H1 (cell line): ENCODE measurements at regions not wholly inside any gene's neighbourhood (a gene's known extent, or its start where the extent isn't known, plus 50 kb on each side); places are given as distances from the start of the nearest gene placed in this dataset.

Experiments
- CTCF ChIA-PET: fragments of 300-600 bp; sonication (Branson Sonifier 250); formaldehyde crosslinking; loops from one replicate; lab custom pipeline; 2021; ENCODE audit not compliant: partially characterized antibody; lab: Charles Lee
- POLR2A ChIA-PET: fragments of 300-600 bp; sonication (Branson Sonifier 250); formaldehyde crosslinking; loops from one replicate; lab custom pipeline; 2021; ENCODE audit warnings: inconsistent platforms; ENCODE audit not compliant: partially characterized antibody; lab: Charles Lee
- DNase-seq, 2 experiments: peaks; one replicate each; pipeline versions ENCODE4 v3.0.0 to v3.0.0-alpha.2; 2010 to 2022; ENCODE audit warnings: low spot score in 2 of 2, low read depth in 1 of 2, mixed read lengths in 1 of 2
- FAIRE-seq: peaks from 2 replicates; lab custom pipeline; 2011; peaks lifted over from hg19 to GRCh38; lab: Jason Lieb, UNC
- H2AFZ ChIP-seq: 2 replicates; pipeline ENCODE4 v1.8.1; 2012; ENCODE audit warnings: low read length, inconsistent platforms
- H2AK5ac ChIP-seq: 2 replicates; pipeline ENCODE4 v1.6.1; 2013; ENCODE audit warnings: low read depth, low read length
- H2BK120ac ChIP-seq: replicated peaks from 2 replicates; pipeline ENCODE3; 2013; ENCODE audit warnings: low read depth, low read length, inconsistent platforms
- H2BK12ac ChIP-seq: 2 replicates; pipeline ENCODE4 v1.6.1; 2013; ENCODE audit warnings: low read depth, low read length
- H2BK15ac ChIP-seq: 2 replicates; pipeline ENCODE4 v1.6.1; 2013; ENCODE audit warnings: low read length
- H2BK20ac ChIP-seq: 2 replicates; pipeline ENCODE4 v1.6.1; 2013; ENCODE audit warnings: low read length
- H2BK5ac ChIP-seq: 2 replicates; pipeline ENCODE4 v1.6.1; 2013; ENCODE audit warnings: low read depth, low read length
- H3K14ac ChIP-seq: 2 replicates; pipeline ENCODE4 v1.6.1; 2013; ENCODE audit warnings: inconsistent platforms; ENCODE audit not compliant: insufficient read length
- H3K18ac ChIP-seq: 2 replicates; pipeline ENCODE4 v1.6.1; 2013; ENCODE audit warnings: low read length; ENCODE audit errors: extremely low read depth
- H3K23ac ChIP-seq: 2 replicates; pipeline ENCODE4 v1.6.1; 2013; ENCODE audit warnings: inconsistent platforms; ENCODE audit not compliant: insufficient read length
- H3K23me2 ChIP-seq: 2 replicates; pipeline ENCODE4 v1.6.1; 2013; ENCODE audit warnings: low read depth, low read length
- H3K27ac ChIP-seq: 2 replicates; pipeline ENCODE4 v1.6.1; 2011; ENCODE audit warnings: low read depth, low read length, inconsistent platforms
- H3K27me3 ChIP-seq, 4 experiments: replicated peaks in 1 of 4; 1 replicate in 1 of 4; 2 replicates in 3 of 4; pipeline versions ENCODE4 v1.6.1 to v1.8.1; 2011 to 2013; ENCODE audit warnings: low read length in 3 of 4, mild to moderate bottlenecking in 3 of 4, inconsistent platforms in 2 of 4, mixed read lengths in 2 of 4, moderate library complexity in 1 of 4; ENCODE audit not compliant: control insufficient read depth in 3 of 4, insufficient read depth in 3 of 4; ENCODE audit errors: extremely low read depth in 1 of 4
- H3K36me3 ChIP-seq, 4 experiments: 2 replicates each; pipeline versions ENCODE4 v1.6.1 to v1.8.1; 2011 to 2013; ENCODE audit warnings: mild to moderate bottlenecking in 4 of 4, low read length in 3 of 4, moderate library complexity in 2 of 4, control low read depth in 1 of 4, inconsistent platforms in 1 of 4; ENCODE audit not compliant: insufficient read depth in 4 of 4, control insufficient read depth in 2 of 4
- H3K4ac ChIP-seq: replicated peaks from 2 replicates; pipeline ENCODE3; 2013; ENCODE audit warnings: low read length, low read depth, mixed read lengths, inconsistent platforms; ENCODE audit not compliant: insufficient read length
- H3K4me1 ChIP-seq, 4 experiments: replicated peaks in 1 of 4; 1 replicate in 1 of 4; 2 replicates in 3 of 4; pipeline versions ENCODE4 v1.6.1 to v1.8.1; 2011 to 2013; ENCODE audit warnings: low read length in 3 of 4, inconsistent platforms in 2 of 4, mixed read lengths in 1 of 4; ENCODE audit not compliant: insufficient read depth in 4 of 4, control insufficient read depth in 3 of 4
- H3K4me2 ChIP-seq, 2 experiments: 2 replicates each; pipeline versions ENCODE4 v1.6.1 to v1.8.1; 2011 to 2013; ENCODE audit warnings: low read depth in 2 of 2, low read length in 2 of 2, control low read depth in 1 of 2, inconsistent platforms in 1 of 2, mild to moderate bottlenecking in 1 of 2; ENCODE audit not compliant: insufficient read depth in 1 of 2
- H3K4me3 ChIP-seq, 4 experiments: fragments of 200-600, 300-600 bp in 1 of 4; sonication (generic), shearing (Covaris generic), sonication (Bioruptor Twin) in 1 of 4; 2 replicates each; pipeline versions ENCODE4 v1.5.1 to v1.8.1; 2011 to 2016; ENCODE audit warnings: low read length in 4 of 4, low read depth in 3 of 4, control low read depth in 2 of 4, inconsistent platforms in 2 of 4, mild to moderate bottlenecking in 2 of 4, mixed read lengths in 1 of 4, moderate library complexity in 1 of 4; ENCODE audit not compliant: insufficient read depth in 2 of 4; ENCODE audit errors: extremely low read depth in 1 of 4
- H3K56ac ChIP-seq: replicated peaks from 2 replicates; pipeline ENCODE3; 2013; ENCODE audit warnings: low read depth, mild to moderate bottlenecking, mixed read lengths, low read length, inconsistent platforms; ENCODE audit not compliant: insufficient read length
- H3K79me1 ChIP-seq: 2 replicates; pipeline ENCODE4 v1.6.1; 2013; ENCODE audit warnings: low read depth, low read length, control low read depth
- H3K79me2 ChIP-seq, 2 experiments: 2 replicates each; pipeline versions ENCODE4 v1.6.1 to v1.8.1; 2012 to 2013; ENCODE audit warnings: low read length in 2 of 2, mild to moderate bottlenecking in 2 of 2, inconsistent platforms in 1 of 2; ENCODE audit not compliant: insufficient read depth in 2 of 2, control insufficient read depth in 1 of 2
- H3K9ac ChIP-seq, 4 experiments: replicated peaks in 1 of 4; 1 replicate in 1 of 4; 2 replicates in 3 of 4; pipeline versions ENCODE4 v1.6.1 to v1.8.1; 2011 to 2013; ENCODE audit warnings: low read depth in 3 of 4, low read length in 3 of 4, control low read depth in 2 of 4, mild to moderate bottlenecking in 2 of 4, moderate library complexity in 2 of 4, inconsistent platforms in 1 of 4; ENCODE audit errors: extremely low read depth in 1 of 4
- H3K9me3 ChIP-seq, 2 experiments: 2 replicates each; pipeline versions ENCODE4 v1.6.1 to v1.8.1; 2012 to 2013; ENCODE audit warnings: mild to moderate bottlenecking in 2 of 2, moderate library complexity in 2 of 2, control low read depth in 1 of 2, inconsistent platforms in 1 of 2, low read depth in 1 of 2, low read length in 1 of 2, mixed read lengths in 1 of 2; ENCODE audit not compliant: insufficient read depth in 2 of 2
- H4K20me1 ChIP-seq, 2 experiments: replicated peaks in 1 of 2; 2 replicates each; pipeline versions ENCODE3 to v1.8.1; 2011 to 2013; ENCODE audit warnings: inconsistent platforms in 2 of 2, low read length in 2 of 2, mild to moderate bottlenecking in 1 of 2; ENCODE audit not compliant: insufficient read depth in 2 of 2, control insufficient read depth in 1 of 2
- H4K5ac ChIP-seq: 2 replicates; pipeline ENCODE4 v1.6.1; 2013; ENCODE audit warnings: low read length, low read depth, mixed read lengths, inconsistent platforms; ENCODE audit not compliant: insufficient read length
- H4K8ac ChIP-seq: 2 replicates; pipeline ENCODE4 v1.8.0; 2013; ENCODE audit warnings: mild to moderate bottlenecking, moderate library complexity, low read length, inconsistent platforms; ENCODE audit not compliant: insufficient read depth; ENCODE audit errors: extremely low read depth
- H4K91ac ChIP-seq: replicated peaks from 2 replicates; pipeline ENCODE3; 2013; ENCODE audit warnings: low read length, mixed read lengths, inconsistent platforms; ENCODE audit not compliant: insufficient read length
- RNF2 ChIP-seq: fragments of 200-900, 300-1000 bp; sonication (generic); IDR thresholded peaks from 2 replicates; pipeline ENCODE4 v1.7.1; 2016; ENCODE audit warnings: borderline replicate concordance, low read depth, mild to moderate bottlenecking, antibody characterized with exemption, low read length; ENCODE audit not compliant: poor library complexity, severe bottlenecking; ENCODE audit errors: missing control alignments
- SIN3A ChIP-seq, 2 experiments: IDR thresholded peaks in 1 of 2; conservative IDR thresholded peaks in 1 of 2; 2 replicates each; pipeline ENCODE4 v1.6.1; 2011 to 2012; ENCODE audit warnings: low read length in 2 of 2, improper control_type of control experiment in 1 of 2, low read depth in 1 of 2, mild to moderate bottlenecking in 1 of 2
- WGBS, 2 experiments: shearing (Covaris generic) in 1 of 2; methylation state at CpG; one replicate each; pipeline versions ENCODE4 v1.1.6 to v1.1.7; 2013 to 2015; ENCODE audit warnings: low lambda C conversion rate in 2 of 2, mixed read lengths in 2 of 2, inconsistent platforms in 1 of 2, low coverage in 1 of 2, missing lambda C conversion rate in 1 of 2; ENCODE audit not compliant: insufficient replicate concordance in 2 of 2, insufficient coverage in 1 of 2, insufficient read length in 1 of 2; ENCODE audit errors: extremely low coverage in 1 of 2, missing lambda C conversion rate in 1 of 2; 5-methylcytosine and 5-hydroxymethylcytosine counted together

DNA sequence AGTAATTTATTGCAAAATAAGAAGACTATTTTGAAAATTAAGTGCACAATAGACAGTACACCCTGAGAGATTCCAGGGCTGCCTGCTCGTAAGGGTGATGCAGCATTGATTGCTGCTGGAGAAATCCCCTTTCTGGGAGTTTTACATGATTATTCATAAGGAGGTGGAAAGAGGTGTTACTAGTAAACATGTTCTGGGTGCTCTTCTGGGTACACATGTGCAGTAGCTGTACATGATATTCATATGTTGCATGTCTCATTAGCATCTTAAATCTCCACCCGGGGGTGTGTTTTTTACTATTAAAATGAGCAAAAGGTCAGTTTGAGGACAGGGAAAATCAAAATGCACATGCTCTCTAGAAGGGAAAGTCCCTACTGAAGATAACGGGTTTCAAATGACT is 264.8 kb downstream of the CDK5RAP2 start:
- Histone ChIP-seq H4K20me1 (no peaks in the 10 kb centered on the region), H4K91ac (no peak overlapping the region), H2BK12ac (no peak overlapping the region), H3K36me3 (no peaks in the 10 kb centered on the region), H3K14ac (no peak overlapping the region), H2BK20ac (no peak overlapping the region), H3K27me3 (no peaks in the 10 kb centered on the region), H3K9me3 (0 out of 4 replicates have a peak, but pooled peaks cover 0 to 9% of the 10 kb centered on the region in 2 experiments), H3K9ac (no peak overlapping the region), H2AK5ac (no peak overlapping the region), H2BK120ac (no peak overlapping the region), H3K56ac (no peak overlapping the region), H2BK15ac (no peak overlapping the region), H3K23me2 (no peaks in the 10 kb centered on the region), H4K8ac (no peak overlapping the region), H2AFZ (no peak overlapping the region), H2BK5ac (no peak overlapping the region), H3K4me2 (no peak overlapping the region), H3K4me1 (no peaks in the 10 kb centered on the region), H3K27ac (no peak overlapping the region), H3K79me2 (no peaks in the 10 kb centered on the region), H3K4ac (no peak overlapping the region), H3K18ac (no peak overlapping the region), H3K23ac (no peak overlapping the region), H4K5ac (no peak overlapping the region), H3K4me3 (no peak overlapping the region), H3K79me1 (no peaks in the 10 kb centered on the region)
- CTCF ChIA-PET, result interaction anchor here (4.2 kb wide), 1 partner anchor 10 kb away, joined by 25 read pairs; no protein-coding TSS in a partner anchor
- DNase-seq, result no peak
- no peak for FAIRE-seq
- TF ChIP-seq RNF2, result no peak
- no peak for TF ChIP-seq SIN3A (conservative IDR thresholded peaks at IDR 0.05 in 1 of 2, IDR thresholded peaks at IDR 0.05 in 1 of 2; ENCODE audit: low read depth in 1 of 2, low read length in 2 of 2)
- 100% methylated on average over 3 of the region's 3 CpGs; no CpG with 5 or more reads in 1 of the 2 experiments for WGBS, 2 experiments
- POLR2A ChIA-PET, result no interaction called here
